K562 (cell line): ENCODE measurements at regions not wholly inside any gene's neighbourhood (a gene's known extent, or its start where the extent isn't known, plus 50 kb on each side); places are given as distances from the start of the nearest gene placed in this dataset.

Experiments used
- ATAC-seq: fragments of 200-7000 bp; cut with Tn5 transposase; 3 replicates; pipeline ENCODE4 v1.9.1; 2020; ENCODE audit warnings: moderate library complexity
- BruUV-seq: library from RNA; stranded (reverse); fragments of 400-500 nt; replicated peaks from 2 replicates; lab custom pipeline; 2021; lab: Mats Ljungman, UMichigan
- CTCF ChIA-PET: fragments of 300-600 bp; formaldehyde crosslinking; extraction: SDS; loops from one replicate; lab custom pipeline; 2021; ENCODE audit warnings: low intra/inter-chr PET ratio; lab: Yijun Ruan, JAX
- POLR2A ChIA-PET: fragments of 300-600, 350-650 bp; sonication (Branson Sonifier 250); formaldehyde crosslinking; extraction: SDS; loops from one replicate; lab custom pipeline; 2021; ENCODE audit warnings: antibody characterized with exemption, inconsistent platforms; lab: Yijun Ruan, JAX
- DNase-seq, 4 experiments: peaks; one replicate each; pipeline versions ENCODE4 v3.0.0 to v3.0.0-alpha.2; 2011 to 2018; ENCODE audit warnings: low spot score in 3 of 4, mixed read lengths in 3 of 4; ENCODE audit errors: extremely low read depth in 1 of 4
- FAIRE-seq: peaks from 2 replicates; lab custom pipeline; 2011; peaks lifted over from hg19 to GRCh38; lab: Jason Lieb, UNC
- H2AFZ ChIP-seq: 2 replicates; pipeline ENCODE4 v1.6.0; 2011; ENCODE audit warnings: low read depth, low read length, control low read depth, inconsistent platforms
- H3K27ac ChIP-seq: fragments of 200-600 bp; 3 replicates; pipeline ENCODE4 v1.8.0; 2011; ENCODE audit warnings: low read depth, mild to moderate bottlenecking, control low read depth, inconsistent platforms, low read length, moderate library complexity, mixed read lengths; ENCODE audit errors: extremely low read depth
- H3K27me3 ChIP-seq, 2 experiments: fragments of 300-600 bp in 1 of 2; 2 replicates in 1 of 2; 3 replicates in 1 of 2; pipeline versions ENCODE4 v1.6.0 to v1.8.0; 2011; ENCODE audit warnings: inconsistent platforms in 2 of 2, low read length in 2 of 2, mild to moderate bottlenecking in 1 of 2, mixed read lengths in 1 of 2, moderate library complexity in 1 of 2; ENCODE audit not compliant: control insufficient read depth in 2 of 2, insufficient read depth in 2 of 2
- H3K36me3 ChIP-seq: fragments of 300-600 bp; 3 replicates; pipeline ENCODE4 v1.8.0; 2011; ENCODE audit warnings: mild to moderate bottlenecking, low read length, inconsistent platforms; ENCODE audit not compliant: control insufficient read depth, insufficient read depth
- H3K4me1 ChIP-seq, 2 experiments: fragments of 200-600 bp in 1 of 2; replicated peaks in 1 of 2; 2 replicates in 1 of 2; 3 replicates in 1 of 2; pipeline versions ENCODE4 v1.5.1 to v1.8.0; 2011; ENCODE audit warnings: inconsistent platforms in 2 of 2, low read length in 2 of 2, mild to moderate bottlenecking in 1 of 2, mixed read lengths in 1 of 2, moderate library complexity in 1 of 2; ENCODE audit not compliant: control insufficient read depth in 2 of 2, insufficient read depth in 2 of 2
- H3K4me2 ChIP-seq: 2 replicates; pipeline ENCODE4 v1.6.1; 2011; ENCODE audit warnings: low read length, control low read depth, inconsistent platforms, mixed read lengths; ENCODE audit not compliant: insufficient read depth
- H3K4me3 ChIP-seq: fragments of 200-600 bp; sonication (generic), shearing (Covaris generic); 2 replicates; pipeline ENCODE4 v1.5.1; 2016; ENCODE audit warnings: control low read depth, inconsistent platforms
- H3K79me2 ChIP-seq: fragments of 200-600 bp; 3 replicates; pipeline ENCODE4 v1.8.0; 2011; ENCODE audit warnings: low read length, inconsistent platforms; ENCODE audit not compliant: control insufficient read depth, insufficient read depth
- H3K9ac ChIP-seq, 2 experiments: 2 replicates each; pipeline versions ENCODE4 v1.6.0 to v1.6.1; 2011; ENCODE audit warnings: low read depth in 2 of 2, low read length in 2 of 2, control low read depth in 1 of 2, inconsistent platforms in 1 of 2, mild to moderate bottlenecking in 1 of 2, mixed read lengths in 1 of 2; ENCODE audit not compliant: insufficient read depth in 1 of 2
- H3K9me1 ChIP-seq: one replicate; pipeline ENCODE4 v1.6.0; 2011; ENCODE audit warnings: inconsistent platforms, mild to moderate bottlenecking, low read length, moderate library complexity; ENCODE audit not compliant: control insufficient read depth, insufficient read depth
- H3K9me3 ChIP-seq: replicated peaks from 2 replicates; pipeline ENCODE4 v1.5.1; 2011; ENCODE audit warnings: low read depth, low read length, inconsistent platforms; ENCODE audit not compliant: control insufficient read depth, insufficient read depth
- H4K20me1 ChIP-seq: replicated peaks from 2 replicates; pipeline ENCODE4 v1.6.1; 2011; ENCODE audit warnings: low read length, inconsistent platforms, mixed read lengths; ENCODE audit not compliant: control insufficient read depth, insufficient read depth
- CEBPG ChIP-seq, 3 experiments: fragments of 200-800 bp in 1 of 3; sonication (Bioruptor generic) in 1 of 3; sonication (generic) in 1 of 3; formaldehyde crosslinking in 1 of 3; IDR thresholded peaks in 2 of 3; conservative IDR thresholded peaks in 1 of 3; 2 replicates each; pipeline versions ENCODE4 v1.6.1 to v1.8.0; 2016 to 2022; ENCODE audit warnings: missing compliant biosample characterization in 2 of 3, missing genetic modification characterization in 2 of 3, mild to moderate bottlenecking in 1 of 3, missing genetic modification reagents in 1 of 3
- NFE2 ChIP-seq: IDR thresholded peaks from 2 replicates; pipeline ENCODE4 v1.6.1; 2014; ENCODE audit warnings: antibody characterized with exemption, low read depth
- NR4A1 ChIP-seq, 2 experiments: fragments of 250-450 bp in 1 of 2; fragments of 450-650 bp in 1 of 2; sonication (Bioruptor Pico) in 1 of 2; IDR thresholded peaks; 2 replicates each; pipeline versions ENCODE4 v1.4.0 to v1.6.1; 2016 to 2020; ENCODE audit warnings: mild to moderate bottlenecking in 2 of 2, missing compliant biosample characterization in 1 of 2, missing genetic modification characterization in 1 of 2, moderate library complexity in 1 of 2
- ZNF785 ChIP-seq: fragments of 250-450 bp; sonication (Bioruptor Pico); IDR thresholded peaks from 2 replicates; pipeline ENCODE4 v1.4.0; 2020; ENCODE audit warnings: mild to moderate bottlenecking
- WGBS: fragments of 100-300 bp; shearing (Covaris generic); methylation state at CpG from one replicate; pipeline ENCODE4 v1.1.6; 2016; ENCODE audit warnings: low coverage, mixed read lengths; ENCODE audit not compliant: insufficient coverage; ENCODE audit errors: missing lambda C conversion rate; 5-methylcytosine and 5-hydroxymethylcytosine counted together
- in situ Hi-C: fragments of 300-500 bp; cut with MboI; formaldehyde crosslinking; loops from 4 replicates; pipeline ENCODE4 v1.15.0; 2018; ENCODE audit warnings: inconsistent platforms, mixed read lengths
- intact Hi-C: fragments of 100-400 bp; cut with micrococcal nuclease; formaldehyde crosslinking; loops from 2 replicates; pipeline ENCODE4 v1.14.2; 2022

DNA sequence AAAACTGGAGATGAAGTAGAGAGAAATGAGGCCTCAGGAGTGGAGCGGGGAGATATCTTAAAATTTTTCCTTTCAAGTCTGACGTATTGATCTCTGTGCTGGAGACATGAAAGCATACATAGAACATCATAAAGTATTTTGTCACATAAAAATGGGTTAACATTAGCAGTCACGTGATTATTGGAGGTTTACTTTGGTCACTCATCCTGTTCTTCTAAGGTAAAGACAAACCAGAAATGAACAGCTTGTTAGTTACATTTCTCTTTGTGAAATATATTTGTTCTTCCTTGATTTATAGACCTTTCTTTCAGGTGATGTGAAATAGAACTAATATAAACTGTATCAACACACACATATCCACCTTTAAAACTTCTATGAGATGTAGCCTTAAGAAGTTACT, 324.1 kb downstream of the SQOR start (continued):
- no peak for TF ChIP-seq ZNF785
- no peak for TF ChIP-seq NR4A1 (CRISPR knock-in tag; IDR thresholded peaks at IDR 0.05)
- no peak for TF ChIP-seq NR4A1 (tag; IDR thresholded peaks at IDR 0.05)

DNA sequence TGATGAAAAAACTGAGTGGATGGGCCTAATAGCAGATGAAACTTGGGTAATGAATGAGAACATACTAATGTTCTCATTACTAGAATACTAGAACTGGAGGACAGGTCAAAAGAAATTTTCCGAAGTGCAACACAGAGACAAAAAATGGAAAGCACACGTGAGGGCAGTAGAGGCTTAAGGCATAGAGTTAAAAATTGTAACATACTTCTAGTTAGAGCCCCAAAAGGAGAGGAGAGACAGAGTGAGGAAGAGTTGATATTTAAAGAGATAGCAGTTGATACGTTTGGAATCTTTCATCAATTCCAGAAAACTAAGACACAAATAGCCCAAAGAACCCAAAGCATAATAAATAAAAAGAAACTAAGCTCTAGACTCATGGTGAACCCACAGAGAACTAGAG, 327.9 kb downstream of the SQOR start:
- DNase-seq = no peak
- 0% methylated on average over 3 of the region's 3 CpGs for WGBS
- ATAC-seq = no peak
- TF ChIP-seq CEBPG (CRISPR knock-in tag; IDR thresholded peaks at IDR 0.05) (no peak), CEBPG (tag; conservative IDR thresholded peaks at IDR 0.05 in 1 of 2, IDR thresholded peaks at IDR 0.05 in 1 of 2) (no peak), NFE2 (no peak)
- TF ChIP-seq, all 486 proteins: peak for 0
- H3K36me3 ChIP-seq = no peaks in the 10 kb centered on the region
- no TSS peak for BruUV-seq
- H3K27ac ChIP-seq = no peak overlapping the region
- H3K4me2 ChIP-seq = no peak overlapping the region
- no peaks in the 10 kb centered on the region for H3K79me2 ChIP-seq
- H3K9me3 ChIP-seq = no peaks in the 10 kb centered on the region; the same call in 1 of the 2 replicates
- H4K20me1 ChIP-seq = no peaks in the 10 kb centered on the region
- CTCF ChIA-PET = no interaction called here
- no peak overlapping the region for H3K9ac ChIP-seq
- no peak for FAIRE-seq
- H3K9me1 ChIP-seq = no peaks in the 10 kb centered on the region
- H3K4me1 ChIP-seq = no peaks in the 10 kb centered on the region
- H3K4me3 ChIP-seq = no peak overlapping the region
- H3K27me3 ChIP-seq = no peaks in the 10 kb centered on the region
- in situ Hi-C loops (no loop called here), intact Hi-C loops (no loop called here)
- POLR2A ChIA-PET = no interaction called here
- no peak overlapping the region for H2AFZ ChIP-seq

DNA sequence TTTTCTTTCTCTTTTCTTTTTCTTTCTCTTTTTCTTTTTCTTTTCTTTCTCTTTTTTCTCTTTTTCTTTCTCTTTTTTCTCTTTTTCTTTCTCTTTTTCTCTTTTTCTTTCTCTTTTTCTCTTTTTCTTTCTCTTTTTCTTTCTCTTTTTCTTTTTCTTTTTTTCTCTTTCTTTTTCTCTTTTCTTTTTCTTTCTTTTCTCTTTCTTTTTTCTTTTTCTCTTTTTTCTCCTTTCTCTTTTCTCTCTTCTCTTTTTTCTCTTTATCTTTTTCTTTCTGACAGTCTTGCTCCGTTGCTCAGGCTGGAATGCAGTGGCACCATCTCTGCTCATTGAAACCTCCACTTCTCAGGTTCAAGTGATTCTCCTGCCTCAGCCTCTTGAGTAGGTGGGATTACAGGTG, 335.7 kb downstream of the SQOR start:
- Histone ChIP-seq H3K4me3 (no peak overlapping the region), H3K4me1 (no peaks in the 10 kb centered on the region), H2AFZ (no peak overlapping the region), H3K27me3 (no peaks in the 10 kb centered on the region), H3K36me3 (no peaks in the 10 kb centered on the region), H3K9me3 (peaks cover 2% of the 10 kb centered on the region; the same call in 1 of the 2 replicates), H3K4me2 (no peak overlapping the region), H3K9ac (no peak overlapping the region), H3K27ac (no peak overlapping the region), H3K79me2 (no peaks in the 10 kb centered on the region), H3K9me1 (no peaks in the 10 kb centered on the region), H4K20me1 (no peaks in the 10 kb centered on the region)
- intact Hi-C loops (no loop called here), in situ Hi-C loops (no loop called here)
- ChIA-PET POLR2A (no interaction called here), CTCF (no interaction called here)
- FAIRE-seq (no peak), ATAC-seq (no peak), DNase-seq (no peak)
- no TSS peak for BruUV-seq
- WGBS = 0% methylated on average over 1 of the region's 1 CpG
